Caco-2 (cell line): ENCODE measurements at regions not wholly inside any gene's neighbourhood (a gene's known extent, or its start where the extent isn't known, plus 50 kb on each side); places are given as distances from the start of the nearest gene placed in this dataset.
A peak's percentile ranks its signal among the peaks of the same experiment; 100 is the strongest.

Experiments used
- BruUV-seq: library from RNA; stranded (reverse); fragments of 400-500 nt; replicated peaks from 2 replicates; lab custom pipeline; 2021; lab: Mats Ljungman, UMichigan
- CTCF ChIA-PET: fragments of 300-600 bp; sonication (Branson Sonifier 250); formaldehyde crosslinking; loops from one replicate; lab custom pipeline; 2022; ENCODE audit warnings: antibody characterized with exemption; lab: Charles Lee
- POLR2A ChIA-PET: fragments of 300-600 bp; sonication (Branson Sonifier 250); formaldehyde crosslinking; loops from one replicate; lab custom pipeline; 2022; ENCODE audit warnings: antibody characterized with exemption; lab: Charles Lee
- DNase-seq, 2 experiments: peaks; one replicate each; pipeline versions ENCODE4 v3.0.0 to v3.0.0-alpha.2; 2020 to 2022
- H3K27me3 ChIP-seq: replicated peaks from 2 replicates; pipeline ENCODE4 v1.6.0; 2011; ENCODE audit warnings: low read length; ENCODE audit not compliant: control insufficient read depth, insufficient read depth
- H3K36me3 ChIP-seq: 2 replicates; pipeline ENCODE4 v1.5.1; 2011; ENCODE audit warnings: low read length; ENCODE audit not compliant: control insufficient read depth, insufficient read depth
- H3K4me1 ChIP-seq: fragments of 250-450 bp; sonication (Bioruptor Pico); 2 replicates; pipeline ENCODE4 v1.5.1; 2020; ENCODE audit warnings: mild to moderate bottlenecking
- H3K4me3 ChIP-seq: 2 replicates; pipeline ENCODE4 v1.5.1; 2011; ENCODE audit warnings: low read depth, mild to moderate bottlenecking, control low read depth, low read length
- H3K9me3 ChIP-seq: fragments of 250-450 bp; sonication (Bioruptor Pico); 2 replicates; pipeline ENCODE4 v1.5.1; 2020; ENCODE audit warnings: mild to moderate bottlenecking, moderate library complexity
- H3K27ac Mint-ChIP-seq: one replicate; pipeline ENCODE4 v1.8.0; 2022; ENCODE audit warnings: mixed read lengths; ENCODE audit not compliant: unreplicated experiment
- H3K27me3 Mint-ChIP-seq: one replicate; pipeline ENCODE4 v1.8.0; 2022; ENCODE audit warnings: mixed read lengths; ENCODE audit not compliant: insufficient read depth, unreplicated experiment
- H3K36me3 Mint-ChIP-seq: one replicate; pipeline ENCODE4 v1.8.0; 2022; ENCODE audit warnings: mild to moderate bottlenecking, mixed read lengths; ENCODE audit not compliant: insufficient read depth, unreplicated experiment
- H3K4me1 Mint-ChIP-seq: one replicate; pipeline ENCODE4 v1.8.0; 2022; ENCODE audit warnings: low read depth, mixed read lengths; ENCODE audit not compliant: unreplicated experiment
- H3K4me3 Mint-ChIP-seq: one replicate; pipeline ENCODE4 v1.8.0; 2022; ENCODE audit warnings: mild to moderate bottlenecking, moderate library complexity, mixed read lengths; ENCODE audit not compliant: unreplicated experiment
- H3K9me3 Mint-ChIP-seq: one replicate; pipeline ENCODE4 v1.8.0; 2022; ENCODE audit warnings: mixed read lengths; ENCODE audit not compliant: unreplicated experiment
- intact Hi-C: fragments of 100-400 bp; cut with micrococcal nuclease; formaldehyde crosslinking; loops from one replicate; pipeline ENCODE4 v1.10.0; 2022; ENCODE audit not compliant: unreplicated experiment
- TF ChIP-seq, protein P1 (sequence below), 2 experiments: fragments of 200-600 bp in 1 of 2; IDR thresholded peaks; 1 replicate in 1 of 2; 2 replicates in 1 of 2; pipeline versions ENCODE4 v1.5.1 to v1.8.0; 2011 to 2022; ENCODE audit warnings: antibody characterized with exemption in 1 of 2, control low read depth in 1 of 2, inconsistent platforms in 1 of 2, low read depth in 1 of 2, low read length in 1 of 2, mild to moderate bottlenecking in 1 of 2, moderate library complexity in 1 of 2; ENCODE audit not compliant: insufficient read depth in 1 of 2, severe bottlenecking in 1 of 2, unreplicated experiment in 1 of 2

DNA sequence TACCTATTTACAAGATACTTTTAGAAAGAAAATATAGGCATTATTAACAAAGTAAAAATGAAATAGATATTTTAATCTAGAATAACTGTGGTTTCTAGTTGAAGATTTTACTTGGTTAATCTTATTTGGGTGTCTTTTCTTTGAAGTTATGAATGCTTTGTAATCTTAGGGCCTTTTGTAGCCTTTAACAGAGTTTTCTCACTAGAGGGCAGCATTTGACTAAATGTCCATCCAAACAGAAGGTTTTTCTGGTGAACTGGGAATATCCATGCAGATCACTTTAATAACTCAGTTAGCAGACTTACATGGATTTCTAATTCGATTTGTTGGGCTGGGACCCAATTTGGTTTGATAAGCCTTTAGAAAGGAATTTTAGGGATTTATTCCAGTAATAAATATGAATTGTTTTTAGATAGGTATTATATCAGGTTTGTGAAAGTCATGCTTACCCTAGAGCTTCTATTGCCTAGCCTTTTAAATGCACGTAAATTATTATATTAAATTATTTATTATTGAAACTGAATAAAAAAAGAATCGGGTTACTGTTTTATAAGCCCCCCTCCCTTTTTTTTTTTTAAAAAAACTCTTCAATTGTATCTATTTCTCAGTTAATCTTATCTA, 119.7 kb downstream of the ZNF326 start:
- H3K4me1 Mint-ChIP-seq = no peaks in the 10 kb centered on the region
- no peak overlapping the region for H3K4me3 Mint-ChIP-seq
- H3K36me3 Mint-ChIP-seq = no peaks in the 10 kb centered on the region
- H3K27ac Mint-ChIP-seq = no peak overlapping the region
- peak in 1 of 2 experiments; percentile 39 for DNase-seq
- CTCF ChIA-PET = no interaction called here
- TF ChIP-seq, protein P1, sequence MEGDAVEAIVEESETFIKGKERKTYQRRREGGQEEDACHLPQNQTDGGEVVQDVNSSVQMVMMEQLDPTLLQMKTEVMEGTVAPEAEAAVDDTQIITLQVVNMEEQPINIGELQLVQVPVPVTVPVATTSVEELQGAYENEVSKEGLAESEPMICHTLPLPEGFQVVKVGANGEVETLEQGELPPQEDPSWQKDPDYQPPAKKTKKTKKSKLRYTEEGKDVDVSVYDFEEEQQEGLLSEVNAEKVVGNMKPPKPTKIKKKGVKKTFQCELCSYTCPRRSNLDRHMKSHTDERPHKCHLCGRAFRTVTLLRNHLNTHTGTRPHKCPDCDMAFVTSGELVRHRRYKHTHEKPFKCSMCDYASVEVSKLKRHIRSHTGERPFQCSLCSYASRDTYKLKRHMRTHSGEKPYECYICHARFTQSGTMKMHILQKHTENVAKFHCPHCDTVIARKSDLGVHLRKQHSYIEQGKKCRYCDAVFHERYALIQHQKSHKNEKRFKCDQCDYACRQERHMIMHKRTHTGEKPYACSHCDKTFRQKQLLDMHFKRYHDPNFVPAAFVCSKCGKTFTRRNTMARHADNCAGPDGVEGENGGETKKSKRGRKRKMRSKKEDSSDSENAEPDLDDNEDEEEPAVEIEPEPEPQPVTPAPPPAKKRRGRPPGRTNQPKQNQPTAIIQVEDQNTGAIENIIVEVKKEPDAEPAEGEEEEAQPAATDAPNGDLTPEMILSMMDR (IDR thresholded peaks at IDR 0.05; ENCODE audit: insufficient read depth in 1 of 2, low read depth in 1 of 2, low read length in 1 of 2, severe bottlenecking in 1 of 2, unreplicated experiment in 1 of 2) = peak; percentile 47 to 52
- intact Hi-C loops = loop anchor here (1.0 to 5.0 kb wide), 4 partner anchors 68 to 608 kb away; no protein-coding TSS in a partner anchor
- H3K27me3 Mint-ChIP-seq = peaks cover 6% of the 10 kb centered on the region
- POLR2A ChIA-PET = no interaction called here
- peaks cover 4% of the 10 kb centered on the region for H3K9me3 Mint-ChIP-seq
- H3K36me3 ChIP-seq = no peaks in the 10 kb centered on the region
- BruUV-seq = no TSS peak
- H3K9me3 ChIP-seq = no peaks in the 10 kb centered on the region
- no peaks in the 10 kb centered on the region for H3K27me3 ChIP-seq
- no peaks in the 10 kb centered on the region for H3K4me1 ChIP-seq
- H3K4me3 ChIP-seq = no peak overlapping the region

DNA sequence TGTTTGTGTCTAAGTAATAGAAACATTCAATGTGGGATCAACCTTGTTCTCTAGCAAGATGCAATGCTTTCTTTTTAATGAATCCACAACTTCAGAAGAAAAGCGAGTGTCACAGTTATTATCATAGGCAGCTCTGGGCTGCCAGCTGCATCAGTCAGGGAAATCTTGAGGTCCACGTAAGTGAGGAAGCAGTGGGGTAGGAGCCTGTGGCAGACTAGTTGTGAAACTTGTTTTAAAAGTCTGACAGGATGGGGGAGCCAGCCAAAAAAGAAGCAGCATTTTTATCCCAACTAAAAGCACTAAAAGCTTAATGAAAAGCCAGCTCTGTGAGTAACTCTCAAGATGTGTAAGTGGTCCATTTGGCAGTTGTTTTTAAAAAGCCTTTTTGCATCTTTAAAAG, 113.1 kb downstream of the ZNF326 start:
- Histone ChIP-seq H3K9me3 (no peaks in the 10 kb centered on the region), H3K36me3 (no peaks in the 10 kb centered on the region), H3K4me3 (no peak overlapping the region), H3K4me1 (no peaks in the 10 kb centered on the region), H3K27me3 (no peaks in the 10 kb centered on the region)
- no peak for DNase-seq
- Mint-ChIP-seq H3K9me3 (no peaks in the 10 kb centered on the region), H3K4me1 (no peaks in the 10 kb centered on the region), H3K27me3 (peaks cover 9% of the 10 kb centered on the region), H3K36me3 (no peaks in the 10 kb centered on the region), H3K27ac (no peak overlapping the region), H3K4me3 (no peak overlapping the region)
- CTCF ChIA-PET = interaction anchor here (1.0 kb wide), 1 partner anchor 25 kb away, joined by 4 read pairs; no protein-coding TSS in a partner anchor
- TF ChIP-seq, protein P1 (IDR thresholded peaks at IDR 0.05; ENCODE audit: insufficient read depth in 1 of 2, low read depth in 1 of 2, low read length in 1 of 2, severe bottlenecking in 1 of 2, unreplicated experiment in 1 of 2) = no peak
- intact Hi-C loops = no loop called here
- POLR2A ChIA-PET = no interaction called here
- BruUV-seq = no TSS peak

GRCh38 chr1:90106311-90106710, 111.4 kb downstream of the ZNF326 start:
- no peak for DNase-seq
- H3K9me3 ChIP-seq = no peaks in the 10 kb centered on the region
- TF ChIP-seq, protein P1 (IDR thresholded peaks at IDR 0.05; ENCODE audit: insufficient read depth in 1 of 2, low read depth in 1 of 2, low read length in 1 of 2, severe bottlenecking in 1 of 2, unreplicated experiment in 1 of 2) = no peak
- no peak overlapping the region for H3K4me3 Mint-ChIP-seq
- H3K36me3 ChIP-seq = no peaks in the 10 kb centered on the region
- no peak overlapping the region for H3K4me3 ChIP-seq
- H3K27me3 Mint-ChIP-seq = peaks cover 9% of the 10 kb centered on the region
- H3K27ac Mint-ChIP-seq = no peak overlapping the region
- H3K9me3 Mint-ChIP-seq = no peaks in the 10 kb centered on the region
- POLR2A ChIA-PET = no interaction called here
- no peaks in the 10 kb centered on the region for H3K27me3 ChIP-seq
- H3K4me1 ChIP-seq = no peaks in the 10 kb centered on the region
- H3K36me3 Mint-ChIP-seq = no peaks in the 10 kb centered on the region
- CTCF ChIA-PET = no interaction called here
- no TSS peak for BruUV-seq
- no peaks in the 10 kb centered on the region for H3K4me1 Mint-ChIP-seq
- intact Hi-C loops = no loop called here
